Erythroblast (primary cell): ENCODE measurements at regions not wholly inside any gene's neighbourhood (a gene's known extent, or its start where the extent isn't known, plus 50 kb on each side); places are given as distances from the start of the nearest gene placed in this dataset.

Source experiments
- DNase-seq, 2 experiments: peaks; one replicate each; lab custom pipeline; 2025; lab: John Stamatoyannopoulos, UW
- GATA1 ChIP-seq: IDR thresholded peaks from 2 replicates; pipeline ENCODE4 v1.6.1; 2011; ENCODE audit warnings: low read depth, mild to moderate bottlenecking, control low read depth, low read length, moderate library complexity
- POLR2A ChIP-seq: IDR thresholded peaks from 2 replicates; pipeline ENCODE4 v1.6.1; 2011; ENCODE audit warnings: mild to moderate bottlenecking, low read length

DNA sequence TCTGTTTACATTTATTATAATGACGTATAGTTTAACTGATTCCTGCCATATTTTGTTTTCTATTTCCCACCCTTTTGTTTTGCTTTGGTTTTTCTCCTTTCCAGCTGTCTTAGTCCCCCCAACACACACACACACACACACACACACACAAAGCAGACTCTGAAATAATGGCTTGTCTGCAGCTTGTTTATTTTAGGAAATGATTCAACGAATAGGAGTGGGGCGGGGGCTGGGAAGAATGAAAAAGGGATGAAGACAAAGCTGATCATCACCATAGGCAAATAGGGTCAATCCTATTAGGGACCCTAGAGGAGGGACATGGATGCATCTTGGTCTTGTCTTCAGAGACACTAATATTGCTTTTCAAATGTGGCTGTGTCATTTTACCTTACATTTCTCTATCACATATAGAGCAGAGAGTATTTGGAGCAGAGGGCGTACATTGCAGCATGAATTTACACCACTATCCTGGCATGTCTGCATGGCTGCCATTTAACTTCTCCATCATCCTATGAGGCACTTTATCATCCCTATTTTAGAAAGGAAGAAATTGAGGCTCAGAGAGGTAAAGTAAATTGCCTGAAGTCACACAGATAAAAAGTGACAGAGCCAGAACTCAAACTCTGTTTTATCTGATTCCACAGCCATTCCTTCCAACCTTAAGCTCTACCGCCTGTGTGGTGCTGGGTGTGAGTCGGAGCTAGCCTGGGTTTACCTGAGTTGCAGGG, 147.2 kb upstream of the TPM1 start:
- no peak for TF ChIP-seq POLR2A
- no peak for TF ChIP-seq GATA1
- DNase-seq: no peak

DNA sequence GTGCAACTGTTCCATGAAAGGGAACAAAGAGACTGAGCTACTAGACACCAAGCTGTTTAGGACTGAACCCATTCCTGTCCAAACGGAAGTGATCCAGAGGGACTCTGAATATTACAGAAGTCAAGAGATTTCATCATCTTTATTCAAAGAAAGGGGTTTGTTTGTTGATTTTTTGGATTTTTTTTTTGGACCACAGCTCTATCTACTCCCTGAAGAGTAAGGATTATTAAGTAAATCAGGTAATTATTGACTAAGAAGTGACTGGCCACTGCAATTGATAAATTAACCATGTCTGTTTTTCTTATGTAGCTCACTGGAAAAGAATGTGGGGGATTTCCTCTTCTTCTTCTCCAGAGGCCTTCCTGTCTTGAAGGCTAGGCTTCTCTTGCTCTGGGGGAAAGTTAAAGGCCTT, 146.6 kb upstream of the TPM1 start:
- TF ChIP-seq POLR2A: no peak
- no peak for TF ChIP-seq GATA1
- DNase-seq: no peak

DNA sequence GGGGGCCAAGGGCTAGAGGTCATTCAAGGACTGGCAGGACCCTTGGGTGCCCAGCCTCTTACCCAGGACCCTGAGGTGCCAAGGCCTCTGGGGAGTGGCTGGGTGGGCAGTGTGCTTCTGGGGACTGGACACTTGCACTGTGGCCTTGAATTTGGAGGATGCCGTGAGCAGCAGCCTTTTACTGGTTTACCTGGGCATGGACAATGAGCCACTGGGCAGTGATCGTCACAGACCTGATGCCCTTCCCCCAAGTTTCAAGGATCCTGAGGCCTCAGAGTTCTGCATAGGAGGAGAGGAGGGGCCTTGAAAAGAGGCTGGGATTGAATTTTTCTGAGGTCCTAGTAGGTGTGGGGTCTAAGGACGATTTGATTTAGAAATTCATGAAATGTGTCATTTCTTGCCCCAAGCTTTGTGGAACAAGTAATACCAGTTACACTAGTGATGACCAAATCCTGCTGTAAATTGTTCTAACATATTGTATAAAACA, 146.1 kb upstream of the TPM1 start:
- TF ChIP-seq GATA1: no peak
- TF ChIP-seq POLR2A: no peak

DNA sequence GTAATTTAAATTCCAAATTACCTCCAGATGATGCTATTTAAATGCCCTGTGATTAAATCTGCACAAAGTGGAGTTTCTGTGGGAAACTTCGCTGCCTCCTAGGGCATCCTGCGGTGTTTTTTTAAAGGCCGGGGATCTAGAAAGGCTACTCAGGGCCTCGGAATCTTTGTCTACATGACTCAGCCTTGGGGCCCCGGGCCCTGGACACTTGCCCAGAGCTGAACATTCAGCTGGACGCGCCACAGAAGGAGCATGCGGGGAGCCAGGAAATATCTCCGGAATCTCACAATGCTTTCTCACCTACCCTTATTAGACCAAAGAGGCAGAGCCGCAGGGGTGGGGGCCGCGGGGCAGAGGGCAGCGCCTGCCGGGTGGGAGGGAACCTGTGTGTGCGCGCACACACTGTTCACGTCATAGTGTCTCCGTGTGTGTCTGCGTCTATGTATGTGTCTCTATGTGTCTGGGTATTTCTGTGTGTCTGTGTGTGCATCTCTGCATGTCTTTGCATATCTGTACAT, 145.5 kb upstream of the TPM1 start:
- no peak for DNase-seq
- no peak for TF ChIP-seq GATA1
- TF ChIP-seq POLR2A: no peak

More for the DNA sequence above, 146.1 kb upstream of the TPM1 start:
- DNase-seq: no peak

DNA sequence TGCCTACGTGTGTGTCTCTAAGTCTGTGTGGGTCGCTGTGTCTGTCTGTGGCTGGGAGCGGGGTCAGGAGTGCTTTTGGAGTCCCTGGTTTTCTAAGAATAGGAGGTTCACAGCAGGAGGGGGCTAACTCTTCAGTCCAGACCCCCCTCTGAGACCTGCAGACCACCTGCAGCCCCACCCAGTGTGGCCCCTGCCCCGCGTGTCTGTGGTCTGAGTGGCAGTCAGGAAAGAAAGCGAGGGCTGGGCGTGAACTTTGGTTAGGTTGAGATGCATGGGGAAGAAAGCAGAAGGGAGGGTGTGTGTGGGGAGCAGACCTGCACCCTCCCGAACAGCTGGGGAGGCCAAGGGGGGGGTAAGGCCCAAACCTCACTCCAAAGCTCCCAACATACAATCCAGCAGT, 144.9 kb upstream of the TPM1 start:
- no peak for DNase-seq
- TF ChIP-seq POLR2A: no peak
- TF ChIP-seq GATA1: no peak

DNA sequence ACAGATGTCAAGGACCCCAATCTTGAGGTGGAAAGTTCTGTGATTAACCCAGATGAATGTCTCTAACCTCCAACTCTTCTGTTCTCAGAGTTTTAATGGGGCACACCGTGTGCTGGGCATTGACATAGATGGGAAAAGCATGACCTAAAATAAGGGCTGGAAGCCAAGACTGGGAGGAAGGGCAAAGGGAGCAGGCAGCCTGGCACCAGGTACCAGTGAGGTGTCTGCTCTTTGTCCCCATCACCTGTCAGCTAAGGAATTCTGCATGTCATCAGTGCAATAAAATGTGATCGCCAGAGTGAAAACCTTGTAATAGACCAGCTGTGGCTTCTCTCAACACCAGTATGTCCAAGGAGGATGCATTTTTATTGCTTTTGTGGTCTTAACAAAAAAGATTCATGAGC, 143.5 kb upstream of the TPM1 start:
- TF ChIP-seq GATA1: no peak
- no peak for TF ChIP-seq POLR2A
- DNase-seq: no peak

DNA sequence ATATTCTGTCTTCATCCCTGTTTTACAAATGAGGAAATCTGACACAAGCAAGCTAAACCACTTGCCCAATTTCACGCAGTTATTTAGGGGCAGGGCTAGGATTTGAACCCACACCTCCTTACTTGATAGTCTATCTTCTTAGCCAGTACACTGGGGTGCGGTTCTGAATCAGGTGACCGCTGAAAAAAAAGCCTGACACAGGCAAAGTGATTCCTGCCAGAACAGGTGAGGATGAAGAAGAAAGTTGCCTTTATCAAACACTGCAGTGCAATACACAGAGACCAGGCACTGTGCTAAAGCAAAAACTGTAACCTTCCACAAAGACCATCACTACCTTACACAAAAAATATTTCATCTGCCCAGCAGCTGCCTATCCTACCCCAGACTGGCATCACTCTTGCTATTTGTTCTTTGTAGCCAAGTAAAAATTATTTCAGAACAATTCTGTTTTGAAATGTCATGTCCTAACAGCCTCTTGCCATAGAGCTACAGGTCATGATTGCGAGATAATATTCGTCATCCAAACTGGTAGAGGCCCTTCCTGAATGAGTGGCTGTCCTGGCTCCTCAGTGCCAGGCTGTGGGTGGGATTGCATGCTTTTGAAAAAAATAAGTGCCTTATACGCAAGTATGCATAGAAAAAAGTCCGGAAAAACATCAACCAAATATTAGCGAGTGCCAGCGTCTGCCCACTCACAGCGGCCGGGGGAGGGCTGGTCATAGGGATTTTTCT, 142.3 kb upstream of the TPM1 start:
- DNase-seq: no peak
- TF ChIP-seq POLR2A (no peak), GATA1 (no peak)

DNA sequence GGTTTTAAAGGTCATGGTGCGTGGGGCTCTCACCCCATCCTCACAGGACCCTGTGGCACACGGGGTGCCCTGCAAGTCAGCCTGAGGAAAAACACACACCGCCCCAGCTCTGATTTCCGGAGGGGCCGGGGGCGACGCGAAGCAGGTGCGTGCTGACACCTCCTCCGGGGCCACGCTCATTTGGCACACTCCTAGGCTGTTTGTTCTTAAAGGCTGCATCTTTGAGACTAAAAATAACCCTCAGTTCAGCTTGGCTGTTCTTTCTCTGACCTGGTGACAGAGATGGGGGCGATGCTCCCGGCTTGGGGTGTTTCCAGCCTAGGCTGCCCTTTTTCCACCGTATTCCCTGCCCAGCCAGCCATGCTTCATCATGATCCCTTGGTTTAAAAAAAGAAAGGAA, 141.5 kb upstream of the TPM1 start:
- TF ChIP-seq GATA1 (no peak), POLR2A (no peak)
- DNase-seq: no peak

DNA sequence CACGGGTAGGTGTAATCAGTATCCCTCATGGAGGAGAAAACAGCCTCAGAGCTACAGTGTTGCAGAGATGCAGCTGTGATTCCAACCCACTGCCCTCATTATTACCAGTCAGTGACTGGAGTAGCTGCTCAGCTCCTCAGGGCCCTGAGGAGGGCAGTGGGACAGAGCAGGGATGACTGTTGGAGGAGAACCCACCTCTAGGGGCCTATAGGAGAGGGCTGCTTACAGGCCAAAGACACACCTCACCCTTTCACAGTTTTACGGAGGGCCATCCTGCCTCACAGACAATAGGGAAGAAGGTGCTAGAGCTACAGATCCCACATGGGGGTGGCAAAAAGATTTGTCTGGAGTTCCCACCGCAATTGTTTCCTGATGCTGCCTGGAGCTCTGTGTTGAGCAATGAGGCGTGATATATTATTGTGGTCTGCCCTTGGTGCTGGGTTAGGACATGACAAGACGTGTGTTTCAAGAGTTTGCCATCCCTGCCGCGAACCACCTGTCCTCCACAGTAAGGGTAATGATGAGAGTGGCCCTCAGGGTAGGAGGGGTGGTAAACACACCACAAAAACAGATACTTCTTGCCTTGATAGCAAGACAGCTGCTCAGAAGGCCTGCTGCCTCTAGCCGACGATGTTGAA, 140.5 kb upstream of the TPM1 start:
- DNase-seq: no peak
- no peak for TF ChIP-seq GATA1
- TF ChIP-seq POLR2A: no peak

DNA sequence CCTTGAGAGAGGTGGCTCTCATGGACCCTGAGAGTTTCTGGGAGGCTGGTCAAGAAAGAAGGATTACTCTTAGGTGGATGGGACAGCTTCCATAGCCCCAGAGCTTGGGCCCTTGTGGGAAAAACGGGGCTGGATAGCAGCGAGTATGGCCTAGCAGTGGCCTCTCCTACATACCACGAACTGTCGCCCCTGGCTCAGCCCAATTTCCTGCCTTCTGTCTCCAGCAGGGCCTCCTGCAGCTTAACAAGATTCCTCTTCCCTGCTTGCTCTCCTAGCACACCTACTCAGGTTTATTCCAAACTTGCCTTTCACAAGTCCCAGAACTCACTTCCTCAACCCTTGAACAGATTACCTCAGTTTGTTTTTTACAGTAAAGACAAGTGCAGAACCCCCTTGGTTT, 139.7 kb upstream of the TPM1 start:
- no peak for TF ChIP-seq POLR2A
- no peak for TF ChIP-seq GATA1
- no peak for DNase-seq

DNA sequence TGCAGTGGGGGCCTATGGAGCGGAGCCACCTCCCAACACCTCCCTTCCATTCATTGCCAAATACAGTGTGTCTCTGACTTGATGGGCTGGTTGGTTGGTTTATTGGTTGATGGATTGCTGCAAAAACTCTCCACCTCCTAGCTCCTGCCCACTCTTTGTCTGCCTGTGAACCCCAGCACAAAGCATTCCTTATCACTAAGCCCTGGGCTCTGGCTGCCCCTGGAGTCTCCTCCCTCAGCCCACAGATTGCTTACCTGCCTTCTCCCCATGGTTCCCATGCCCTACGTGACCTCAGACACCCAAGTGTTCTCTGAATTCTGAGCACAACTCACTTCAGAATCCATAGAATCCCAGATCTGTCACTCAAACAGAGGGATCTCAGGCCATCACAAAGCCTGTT, 139.1 kb upstream of the TPM1 start:
- no peak for DNase-seq
- TF ChIP-seq POLR2A (no peak), GATA1 (no peak)

DNA sequence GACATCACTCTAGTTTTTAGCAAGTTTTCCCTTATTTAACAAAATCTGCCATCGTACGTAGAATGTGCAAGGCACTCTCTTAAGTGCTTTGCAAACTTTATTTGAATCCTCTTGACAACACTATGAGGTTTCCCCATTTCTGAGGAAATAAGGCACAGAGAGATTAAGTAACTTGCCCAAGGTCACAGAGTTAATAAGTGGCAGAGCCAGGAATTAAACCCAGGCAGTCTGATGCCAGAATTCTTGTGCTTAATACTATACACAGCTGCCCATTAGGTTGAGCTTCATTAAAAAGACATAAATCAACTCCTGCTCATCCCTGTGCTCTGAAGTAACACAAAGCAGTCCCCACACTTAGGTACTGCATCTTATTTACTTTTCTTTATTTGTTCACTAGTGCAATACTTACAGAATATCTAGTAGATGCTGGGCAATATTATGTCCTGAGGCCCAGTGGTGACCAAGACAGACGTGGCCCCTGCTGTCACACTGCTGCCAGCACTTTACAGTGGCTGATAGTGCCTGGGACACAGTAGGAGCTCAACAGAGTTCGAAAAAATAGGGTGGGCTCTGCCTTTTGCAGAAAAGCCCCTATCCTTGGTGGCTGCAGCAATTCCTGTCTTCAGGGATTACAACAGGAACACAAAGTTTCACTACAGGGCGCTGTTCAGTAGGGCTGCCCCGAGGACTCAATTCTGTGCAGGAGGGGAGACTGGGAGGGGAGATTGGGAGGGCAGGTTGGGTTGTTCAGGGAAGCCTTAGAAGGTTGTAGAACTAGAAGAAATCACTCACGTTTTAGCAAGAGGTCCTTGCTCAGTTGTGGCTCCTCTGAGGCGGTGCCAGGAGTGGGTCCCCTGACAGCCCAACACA, 138.3 kb upstream of the TPM1 start:
- TF ChIP-seq POLR2A (no peak), GATA1 (no peak)
- no peak for DNase-seq

DNA sequence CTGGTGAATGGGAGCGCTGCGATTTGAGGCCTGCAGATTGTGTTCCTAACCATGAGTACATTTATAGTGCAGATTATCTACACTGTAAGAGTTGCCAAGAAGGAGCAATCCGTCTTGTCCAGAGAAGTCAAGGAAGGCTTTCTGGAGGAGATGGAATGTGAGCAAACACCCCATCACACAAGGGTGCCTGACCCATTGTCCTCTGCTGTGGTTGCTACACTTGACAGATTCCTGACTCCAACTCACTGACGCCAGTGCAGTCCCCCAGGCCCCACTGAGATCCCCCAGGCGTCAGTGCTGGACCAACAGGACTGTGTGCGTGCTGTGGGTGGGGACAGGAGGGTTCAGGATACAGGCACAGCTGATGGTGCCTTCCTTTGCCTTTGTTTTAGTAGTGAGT, 135.9 kb upstream of the TPM1 start:
- no peak for TF ChIP-seq GATA1
- TF ChIP-seq POLR2A: no peak
- no peak for DNase-seq
